Activated CD4-positive, alpha-beta memory T cell treated with anti-CD3 and anti-CD28 coated beads, Interleukin-2, amount 10 ng/mL, durations not matched to agents 7 days and 5 days (primary cell): ENCODE measurements at regions not wholly inside any gene's neighbourhood (a gene's known extent, or its start where the extent isn't known, plus 50 kb on each side); places are given as distances from the start of the nearest gene placed in this dataset.
A peak's percentile ranks its signal among the peaks of the same experiment; 100 is the strongest.

Experiments used
- CTCF ChIA-PET: fragments of 350-600 bp; sonication (Branson Sonifier 250); formaldehyde crosslinking; loops from one replicate; lab custom pipeline; 2021; ENCODE audit warnings: antibody characterized with exemption, inconsistent platforms; lab: Charles Lee
- POLR2A ChIA-PET: fragments of 350-600 bp; sonication (Branson Sonifier 250); formaldehyde crosslinking; loops from one replicate; lab custom pipeline; 2021; ENCODE audit warnings: antibody characterized with exemption; lab: Charles Lee
- DNase-seq: peaks from one replicate; pipeline ENCODE4 v3.0.0-alpha.2; 2020
- H3K27ac Mint-ChIP-seq: one replicate; pipeline ENCODE4 v1.8.0; 2021; ENCODE audit warnings: mild to moderate bottlenecking, mixed read lengths
- H3K27me3 Mint-ChIP-seq: one replicate; pipeline ENCODE4 v1.8.0; 2021; ENCODE audit warnings: mixed read lengths
- H3K36me3 Mint-ChIP-seq: one replicate; pipeline ENCODE4 v1.8.0; 2021; ENCODE audit warnings: low read depth, mixed read lengths
- H3K4me1 Mint-ChIP-seq: one replicate; pipeline ENCODE4 v1.8.0; 2021; ENCODE audit warnings: mixed read lengths
- H3K4me3 Mint-ChIP-seq: one replicate; pipeline ENCODE4 v1.8.0; 2021; ENCODE audit warnings: mild to moderate bottlenecking, mixed read lengths
- H3K9me3 Mint-ChIP-seq: one replicate; pipeline ENCODE4 v1.8.0; 2021; ENCODE audit warnings: mixed read lengths

DNA sequence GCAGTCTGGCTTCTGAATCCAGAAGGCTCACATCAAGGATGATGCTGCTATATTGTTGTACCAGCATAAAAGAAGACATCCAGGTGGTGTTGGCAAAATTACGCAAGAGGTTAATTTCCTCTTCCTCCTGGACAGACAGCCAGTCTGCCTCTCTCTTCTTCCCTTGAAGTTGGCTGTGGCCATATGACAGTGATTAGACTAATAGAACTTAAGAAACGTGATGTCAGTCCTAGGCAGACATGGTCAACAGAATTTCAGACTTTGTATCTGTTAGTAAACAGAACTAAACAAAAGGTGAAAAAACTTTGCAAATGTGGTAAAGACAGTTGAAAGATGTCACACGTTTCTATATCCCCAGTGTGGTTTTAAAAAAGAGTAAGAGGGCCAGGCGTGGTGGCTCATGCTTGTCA lies 465.2 kb upstream of the NR2F2 start:
- CTCF ChIA-PET: interaction anchor here (1.3 kb wide), 1 partner anchor 9 kb away, joined by 3 read pairs; no protein-coding TSS in a partner anchor
- no peak for DNase-seq
- Mint-ChIP-seq H3K4me1 (peaks cover 19% of the 10 kb centered on the region), H3K27me3 (no peaks in the 10 kb centered on the region), H3K27ac (no peak overlapping the region), H3K4me3 (no peak overlapping the region), H3K36me3 (no peaks in the 10 kb centered on the region), H3K9me3 (no peaks in the 10 kb centered on the region)
- POLR2A ChIA-PET: no interaction called here

DNA sequence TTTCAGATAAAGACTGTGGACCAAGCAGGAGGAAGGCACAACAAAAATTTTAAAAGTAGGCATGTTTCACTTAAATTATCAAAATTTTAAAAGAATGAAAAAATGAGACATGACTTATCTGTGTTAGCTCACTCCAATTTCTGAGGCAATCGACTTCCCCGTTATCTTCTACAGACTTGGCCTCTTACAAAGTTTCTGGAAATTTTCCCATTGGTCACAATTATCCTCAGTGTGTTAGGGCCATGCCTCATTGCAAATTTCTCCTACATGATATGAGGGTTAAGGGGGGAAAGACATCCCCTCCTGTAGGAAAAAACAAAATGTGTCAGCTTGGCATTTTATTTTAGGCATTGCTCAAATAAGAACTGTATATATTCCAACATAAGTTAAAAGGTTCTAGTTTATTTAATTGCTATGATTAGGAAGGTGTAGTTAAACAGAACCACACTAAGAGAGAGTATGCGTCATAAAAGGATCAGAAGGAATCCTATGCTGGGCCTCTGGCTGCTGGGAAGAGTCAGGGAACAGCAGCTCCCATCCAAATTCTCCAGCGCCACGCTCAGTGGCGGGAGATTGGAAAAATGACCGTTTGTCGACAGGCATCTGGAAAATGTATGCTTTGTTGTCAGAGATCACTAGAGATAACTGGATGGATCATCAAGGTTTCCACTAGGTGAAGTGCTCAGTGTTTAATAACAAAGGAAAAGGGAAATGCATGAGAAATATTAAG lies 463.6 kb upstream of the NR2F2 start:
- ChIA-PET POLR2A (no interaction called here), CTCF (no interaction called here)
- DNase-seq: no peak
- H3K27ac Mint-ChIP-seq: no peak overlapping the region
- H3K27me3 Mint-ChIP-seq: no peaks in the 10 kb centered on the region
- H3K9me3 Mint-ChIP-seq: peaks cover 3% of the 10 kb centered on the region
- no peak overlapping the region for H3K4me3 Mint-ChIP-seq
- H3K4me1 Mint-ChIP-seq: peaks cover 25% of the 10 kb centered on the region
- H3K36me3 Mint-ChIP-seq: no peaks in the 10 kb centered on the region

DNA sequence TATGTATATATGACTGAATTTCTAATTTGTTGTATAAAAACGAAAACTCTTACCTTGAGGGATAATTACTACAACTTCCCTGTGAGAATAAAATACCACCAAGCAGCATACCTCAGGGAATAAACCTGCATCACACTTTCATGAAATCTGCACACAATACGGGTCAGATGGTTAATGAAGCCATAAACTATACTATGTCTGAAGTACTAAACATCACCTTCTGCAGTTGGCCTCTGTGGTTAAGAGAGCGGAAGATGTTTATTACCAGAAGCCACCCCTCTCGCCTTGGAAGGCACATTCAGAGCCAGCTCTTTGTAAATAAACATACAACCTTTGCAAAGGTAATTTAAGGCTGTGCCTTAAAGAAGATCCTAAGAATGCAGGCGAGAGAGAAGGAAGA lies 462.1 kb upstream of the NR2F2 start:
- no peak overlapping the region for H3K27ac Mint-ChIP-seq

DNA sequence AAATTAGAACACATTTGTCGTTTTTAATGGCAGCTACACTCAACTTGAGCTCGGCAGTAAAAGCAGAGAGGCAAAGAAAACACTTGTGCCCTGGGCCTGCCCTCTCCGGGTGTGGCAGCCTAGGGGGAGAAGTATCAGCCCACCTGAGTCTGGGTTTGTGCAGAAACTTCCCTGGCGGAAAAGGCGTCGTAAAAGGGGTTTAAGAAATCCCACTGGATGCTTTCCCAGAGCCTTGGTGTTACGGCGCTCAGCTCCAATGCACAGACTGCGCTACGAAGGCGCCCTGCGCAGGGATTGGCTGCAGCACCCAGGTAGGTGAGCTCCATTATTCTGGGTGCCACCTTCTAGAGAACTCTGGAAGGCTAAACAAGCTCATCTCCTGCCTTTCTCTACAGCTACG lies 461.5 kb upstream of the NR2F2 start:
- Mint-ChIP-seq H3K9me3 (peaks cover 3% of the 10 kb centered on the region), H3K27ac (no peak overlapping the region), H3K27me3 (no peaks in the 10 kb centered on the region), H3K36me3 (no peaks in the 10 kb centered on the region), H3K4me1 (peaks cover 25% of the 10 kb centered on the region), H3K4me3 (no peak overlapping the region)
- ChIA-PET CTCF (no interaction called here), POLR2A (no interaction called here)
- no peak for DNase-seq

More for the DNA sequence above, 462.1 kb upstream of the NR2F2 start:
- H3K4me3 Mint-ChIP-seq: no peak overlapping the region
- no peaks in the 10 kb centered on the region for H3K36me3 Mint-ChIP-seq
- no peaks in the 10 kb centered on the region for H3K27me3 Mint-ChIP-seq
- ChIA-PET POLR2A (no interaction called here), CTCF (no interaction called here)
- peaks cover 3% of the 10 kb centered on the region for H3K9me3 Mint-ChIP-seq
- no peak for DNase-seq
- peaks cover 25% of the 10 kb centered on the region for H3K4me1 Mint-ChIP-seq

DNA sequence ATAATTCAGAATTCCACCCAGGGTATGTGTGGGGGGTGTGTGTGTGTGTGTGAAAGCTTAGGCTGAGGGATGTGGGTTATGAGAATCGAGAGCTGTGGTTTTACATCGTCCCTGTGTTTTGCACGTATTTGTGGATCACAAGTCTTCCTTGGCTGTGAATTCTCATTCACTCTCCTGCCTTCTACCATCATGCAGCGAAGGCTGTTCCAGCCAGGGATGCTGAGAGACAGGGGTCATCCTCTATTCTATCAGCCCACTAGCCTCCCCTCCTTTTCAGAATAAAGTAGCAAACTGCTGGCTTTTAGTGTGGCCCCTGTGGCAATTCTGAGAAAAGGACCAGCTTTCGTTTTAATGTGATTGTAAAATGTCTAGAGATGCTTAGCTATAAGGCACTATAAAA lies 460.6 kb upstream of the NR2F2 start:
- POLR2A ChIA-PET: interaction anchor here (0.8 to 1.3 kb wide), 2 partner anchors 8 to 56 kb away, joined by 3 read pairs; no protein-coding TSS in a partner anchor
- no peaks in the 10 kb centered on the region for H3K27me3 Mint-ChIP-seq
- peak; percentile 21 for DNase-seq
- H3K9me3 Mint-ChIP-seq: peaks cover 3% of the 10 kb centered on the region
- CTCF ChIA-PET: interaction anchor here (1.2 kb wide), 1 partner anchor 31 kb away, joined by 3 read pairs; no protein-coding TSS in a partner anchor
- no peak overlapping the region for H3K4me3 Mint-ChIP-seq
- H3K27ac Mint-ChIP-seq: no peak overlapping the region
- no peaks in the 10 kb centered on the region for H3K36me3 Mint-ChIP-seq
- peaks cover 25% of the 10 kb centered on the region for H3K4me1 Mint-ChIP-seq

DNA sequence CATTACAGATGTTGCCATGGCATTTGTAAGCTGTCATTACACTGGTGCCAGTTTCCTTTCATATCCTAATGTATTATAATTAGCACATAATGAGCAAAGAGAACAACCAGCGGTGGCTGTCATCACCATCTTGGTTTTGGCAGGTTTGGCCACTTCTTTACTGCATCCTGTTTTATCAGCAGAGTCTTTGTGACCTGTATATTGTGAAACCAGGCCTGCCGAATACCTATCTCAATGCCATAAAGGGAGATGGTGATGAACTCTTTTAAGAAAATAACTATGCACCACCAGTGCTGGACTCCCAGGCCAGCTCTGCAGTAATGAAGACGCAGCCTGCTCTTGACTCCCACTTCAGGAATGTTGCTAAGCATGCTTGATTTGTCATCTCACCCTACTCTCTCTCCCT lies 458.1 kb upstream of the NR2F2 start:
- Mint-ChIP-seq H3K27ac (no peak overlapping the region), H3K4me3 (no peak overlapping the region), H3K9me3 (peaks cover 3% of the 10 kb centered on the region), H3K27me3 (no peaks in the 10 kb centered on the region), H3K4me1 (peaks cover 30% of the 10 kb centered on the region), H3K36me3 (no peaks in the 10 kb centered on the region)
- ChIA-PET POLR2A (no interaction called here), CTCF (no interaction called here)
- no peak for DNase-seq

DNA sequence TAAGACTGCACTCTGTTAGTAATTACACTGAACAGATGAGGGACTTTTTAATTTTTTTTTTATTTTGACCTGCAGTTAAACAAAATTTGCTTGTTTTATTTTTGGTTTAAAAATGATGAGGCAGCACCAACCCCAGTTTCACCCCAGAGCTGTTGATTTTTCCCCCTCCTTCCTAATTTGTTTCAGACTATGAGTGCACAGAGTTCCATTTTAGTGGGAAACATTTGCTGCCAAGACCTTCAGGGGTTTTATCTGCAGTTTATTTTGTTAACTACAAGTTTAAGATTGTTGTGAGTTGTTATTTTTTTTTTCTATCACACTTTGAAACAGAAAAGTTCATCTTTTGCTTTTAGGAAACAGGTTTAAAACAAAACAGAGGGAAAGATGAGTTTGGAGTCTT lies 455.9 kb upstream of the NR2F2 start:
- peaks cover 3% of the 10 kb centered on the region for H3K9me3 Mint-ChIP-seq
- H3K4me1 Mint-ChIP-seq: peaks cover 23% of the 10 kb centered on the region
- no peak for DNase-seq
- no peak overlapping the region for H3K27ac Mint-ChIP-seq
- POLR2A ChIA-PET: no interaction called here
- CTCF ChIA-PET: no interaction called here
- H3K4me3 Mint-ChIP-seq: no peak overlapping the region
- no peaks in the 10 kb centered on the region for H3K36me3 Mint-ChIP-seq
- H3K27me3 Mint-ChIP-seq: no peaks in the 10 kb centered on the region

DNA sequence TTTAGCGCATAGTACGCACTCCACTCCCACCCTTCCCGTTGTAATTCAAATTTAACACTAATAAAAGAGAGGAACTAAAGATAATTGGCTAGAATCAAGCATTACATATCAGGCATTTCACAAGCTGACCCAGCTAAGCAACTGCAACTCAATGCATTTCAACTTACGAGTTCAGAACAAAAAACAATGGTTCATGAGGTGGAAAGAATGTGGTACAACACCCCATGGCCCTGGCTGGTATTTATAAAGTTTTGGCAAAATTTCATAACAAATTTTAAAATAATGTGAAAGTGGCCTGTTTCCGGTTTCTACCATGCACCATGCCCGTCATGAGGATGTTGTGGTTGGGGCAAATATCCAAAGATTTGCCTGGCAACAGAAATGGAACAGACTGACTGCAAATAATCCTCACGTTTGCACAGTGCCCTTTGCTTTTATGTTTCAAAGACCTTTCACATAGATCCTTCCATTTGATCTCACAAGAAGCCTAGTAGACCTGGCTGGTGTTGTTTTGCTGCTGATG lies 455.3 kb upstream of the NR2F2 start:
- CTCF ChIA-PET: no interaction called here
- peaks cover 3% of the 10 kb centered on the region for H3K9me3 Mint-ChIP-seq
- no peak overlapping the region for H3K27ac Mint-ChIP-seq
- no peak for DNase-seq
- no peaks in the 10 kb centered on the region for H3K36me3 Mint-ChIP-seq
- POLR2A ChIA-PET: no interaction called here
- H3K27me3 Mint-ChIP-seq: no peaks in the 10 kb centered on the region
- H3K4me3 Mint-ChIP-seq: no peak overlapping the region
- H3K4me1 Mint-ChIP-seq: peaks cover 23% of the 10 kb centered on the region

DNA sequence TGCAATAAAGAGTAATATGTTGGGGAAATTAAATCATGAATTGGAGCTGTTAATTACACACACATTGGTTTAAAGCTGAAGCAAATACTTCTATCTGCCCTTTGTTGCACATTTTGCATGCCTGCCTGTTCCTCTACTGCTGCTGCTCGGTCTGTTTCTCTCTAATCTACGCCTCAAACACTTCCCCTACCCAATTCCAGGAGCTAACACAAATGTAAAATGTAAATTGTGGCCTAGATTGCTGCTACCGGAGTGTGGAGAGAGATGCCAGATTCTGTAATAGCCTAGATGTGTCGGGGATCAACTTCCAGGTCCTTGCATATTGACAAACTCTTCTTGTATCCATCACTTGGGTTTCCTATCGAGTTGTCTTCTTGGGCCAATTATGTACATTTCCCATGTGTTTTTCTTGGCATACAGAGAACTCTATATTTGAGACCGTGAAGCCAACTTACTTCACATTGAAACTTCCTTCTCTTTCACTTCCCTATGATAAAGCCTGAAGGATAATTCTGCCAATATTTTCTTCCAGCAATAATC lies 450.4 kb upstream of the NR2F2 start:
- Mint-ChIP-seq H3K27ac (no peak overlapping the region), H3K27me3 (no peaks in the 10 kb centered on the region), H3K4me1 (peaks cover 16% of the 10 kb centered on the region), H3K36me3 (no peaks in the 10 kb centered on the region), H3K9me3 (peaks cover 5% of the 10 kb centered on the region), H3K4me3 (peak overlapping the region; percentile 76)
- CTCF ChIA-PET: no interaction called here
- POLR2A ChIA-PET: interaction anchor here (0.6 to 0.7 kb wide), 2 partner anchors 141 to 155 kb away, joined by 4 read pairs; no protein-coding TSS in a partner anchor
- no peak for DNase-seq

DNA sequence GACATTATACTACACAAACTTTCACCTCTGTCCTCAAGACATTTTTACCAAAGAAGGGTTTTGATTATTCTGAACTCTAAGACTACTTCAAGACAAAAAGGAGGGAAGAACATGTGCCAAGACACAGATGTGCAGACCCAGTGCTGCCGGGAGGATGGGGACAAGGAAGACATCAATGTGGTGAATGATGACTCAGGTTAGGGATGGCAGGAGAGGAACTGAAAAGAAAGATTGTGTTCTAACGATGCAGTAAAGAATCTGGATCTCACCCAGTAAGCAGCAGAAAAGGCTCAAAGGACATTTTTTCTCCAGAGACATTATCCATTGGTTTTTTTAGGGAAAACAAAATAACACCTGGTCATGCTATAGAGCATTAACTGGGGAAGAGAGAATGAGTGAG lies 449.9 kb upstream of the NR2F2 start:
- ChIA-PET POLR2A (no interaction called here), CTCF (no interaction called here)
- Mint-ChIP-seq H3K4me3 (no peak overlapping the region), H3K27me3 (no peaks in the 10 kb centered on the region), H3K9me3 (peaks cover 5% of the 10 kb centered on the region), H3K36me3 (no peaks in the 10 kb centered on the region), H3K4me1 (peaks cover 12% of the 10 kb centered on the region), H3K27ac (no peak overlapping the region)
- DNase-seq: no peak

DNA sequence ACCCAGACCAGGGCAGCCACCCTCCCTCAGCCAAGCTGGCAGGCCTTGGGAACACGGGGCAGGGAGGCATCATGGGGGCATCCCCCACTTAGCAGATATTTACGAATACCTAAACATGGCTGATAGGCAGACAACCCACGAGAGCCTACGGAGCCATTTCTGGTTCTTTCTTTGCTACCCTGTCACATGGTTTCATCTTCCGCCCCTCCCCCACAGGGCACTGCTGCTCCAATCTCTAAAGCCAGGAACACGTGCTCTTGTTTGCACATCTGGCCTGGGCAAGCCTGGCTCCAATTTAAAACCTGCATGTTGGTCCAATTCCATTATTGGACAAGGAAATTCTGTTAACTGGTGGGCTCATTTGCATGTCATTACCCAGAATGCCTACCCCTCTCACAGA lies 447.4 kb upstream of the NR2F2 start:
- no peaks in the 10 kb centered on the region for H3K36me3 Mint-ChIP-seq
- H3K4me1 Mint-ChIP-seq: peaks cover 11% of the 10 kb centered on the region
- H3K9me3 Mint-ChIP-seq: peaks cover 5% of the 10 kb centered on the region
- no peaks in the 10 kb centered on the region for H3K27me3 Mint-ChIP-seq
- H3K4me3 Mint-ChIP-seq: no peak overlapping the region
- POLR2A ChIA-PET: no interaction called here
- CTCF ChIA-PET: no interaction called here
- no peak overlapping the region for H3K27ac Mint-ChIP-seq
- DNase-seq: no peak

DNA sequence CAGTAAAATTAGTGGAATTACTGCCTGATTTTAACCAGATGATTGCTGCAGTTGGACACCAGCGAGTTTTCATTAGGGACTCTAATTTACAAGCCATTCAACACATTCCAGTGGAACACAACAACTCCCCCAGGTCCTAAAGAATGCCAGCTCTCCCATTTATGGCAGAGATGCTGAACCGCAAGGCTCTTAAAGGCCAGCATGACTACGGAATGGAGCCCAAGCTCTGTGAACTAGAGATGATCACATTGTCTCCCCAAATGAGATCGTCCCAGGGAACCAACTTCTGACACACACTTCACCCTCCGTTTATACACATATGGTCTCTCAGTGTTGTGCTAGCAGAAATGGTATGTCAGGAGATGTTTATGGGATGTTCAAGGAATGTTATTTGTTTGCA lies 446.2 kb upstream of the NR2F2 start:
- Mint-ChIP-seq H3K36me3 (no peaks in the 10 kb centered on the region), H3K4me1 (peaks cover 9% of the 10 kb centered on the region), H3K27ac (no peak overlapping the region), H3K27me3 (no peaks in the 10 kb centered on the region), H3K9me3 (peaks cover 5% of the 10 kb centered on the region), H3K4me3 (no peak overlapping the region)
- no peak for DNase-seq
- POLR2A ChIA-PET: no interaction called here
- CTCF ChIA-PET: no interaction called here

DNA sequence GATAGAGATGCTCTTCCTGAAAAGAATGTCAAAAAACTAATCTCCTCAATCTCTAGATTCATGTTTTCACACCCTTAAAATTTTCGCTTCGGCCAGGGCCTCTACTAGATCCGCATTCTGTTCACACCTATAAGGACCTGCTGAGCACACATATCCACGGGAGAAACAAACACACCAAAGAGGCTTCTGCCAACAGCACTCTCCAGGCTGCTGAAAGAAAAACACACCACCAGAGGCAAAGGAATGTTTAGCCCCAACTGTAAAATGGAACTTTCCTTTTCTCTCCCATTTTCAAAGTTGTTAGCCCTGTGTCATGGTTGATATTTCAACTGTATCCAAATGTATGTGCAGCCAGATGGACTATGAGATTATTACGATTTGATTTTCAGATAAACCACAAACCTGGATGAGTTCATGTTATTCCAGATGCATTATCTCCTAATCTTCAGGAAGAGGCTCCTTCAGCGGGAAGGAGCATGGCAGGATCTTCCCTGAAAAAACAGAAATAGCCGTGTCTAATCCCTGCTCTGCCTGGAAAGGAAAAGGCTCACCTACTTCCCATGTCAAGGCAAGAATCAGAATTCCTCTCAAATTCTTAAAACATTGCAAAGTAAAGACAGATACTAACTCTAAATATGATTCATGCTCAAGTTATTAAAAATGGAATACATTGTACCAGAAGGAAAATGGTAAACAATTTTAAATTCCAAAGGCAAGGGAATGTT lies 442.7 kb upstream of the NR2F2 start:
- CTCF ChIA-PET: no interaction called here
- Mint-ChIP-seq H3K27me3 (no peaks in the 10 kb centered on the region), H3K4me1 (no peaks in the 10 kb centered on the region), H3K36me3 (no peaks in the 10 kb centered on the region), H3K9me3 (peaks cover 6% of the 10 kb centered on the region), H3K4me3 (no peak overlapping the region), H3K27ac (no peak overlapping the region)
- POLR2A ChIA-PET: no interaction called here
- no peak for DNase-seq
